ENCODE measurements at regions not wholly inside any gene's neighbourhood (a gene's known extent, or its start where the extent isn't known, plus 50 kb on each side); places are given as distances from the start of the nearest gene placed in this dataset.

DNA sequence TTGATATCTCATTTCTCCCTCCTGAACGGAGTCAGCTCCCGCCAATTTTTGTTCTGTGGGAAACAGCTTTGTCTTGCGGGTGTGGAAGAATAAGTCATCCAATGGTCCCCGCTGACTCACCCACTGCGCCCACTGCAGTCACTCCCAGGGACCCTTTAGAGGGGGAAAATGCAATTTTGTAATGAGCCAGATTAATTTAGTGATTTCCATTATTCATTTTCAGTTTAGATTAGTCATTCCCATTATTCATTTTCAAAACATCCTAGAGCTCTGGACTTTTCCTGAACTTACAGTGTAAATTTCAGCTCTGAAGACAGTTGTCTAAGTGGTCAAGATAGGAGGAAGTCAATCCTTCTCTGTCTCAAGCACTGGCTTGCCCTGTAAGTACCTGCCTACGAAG lies 154.9 kb upstream of the TMEM72 start:
- Histone ChIP-seq H3K4me3 (no peak overlapping the region), H3K36me3 (no peaks in the 10 kb centered on the region), H3K27me3 (no peaks in the 10 kb centered on the region), H3K9me3 (no peaks in the 10 kb centered on the region)
- peak; percentile 81 for DNase-seq

DNA sequence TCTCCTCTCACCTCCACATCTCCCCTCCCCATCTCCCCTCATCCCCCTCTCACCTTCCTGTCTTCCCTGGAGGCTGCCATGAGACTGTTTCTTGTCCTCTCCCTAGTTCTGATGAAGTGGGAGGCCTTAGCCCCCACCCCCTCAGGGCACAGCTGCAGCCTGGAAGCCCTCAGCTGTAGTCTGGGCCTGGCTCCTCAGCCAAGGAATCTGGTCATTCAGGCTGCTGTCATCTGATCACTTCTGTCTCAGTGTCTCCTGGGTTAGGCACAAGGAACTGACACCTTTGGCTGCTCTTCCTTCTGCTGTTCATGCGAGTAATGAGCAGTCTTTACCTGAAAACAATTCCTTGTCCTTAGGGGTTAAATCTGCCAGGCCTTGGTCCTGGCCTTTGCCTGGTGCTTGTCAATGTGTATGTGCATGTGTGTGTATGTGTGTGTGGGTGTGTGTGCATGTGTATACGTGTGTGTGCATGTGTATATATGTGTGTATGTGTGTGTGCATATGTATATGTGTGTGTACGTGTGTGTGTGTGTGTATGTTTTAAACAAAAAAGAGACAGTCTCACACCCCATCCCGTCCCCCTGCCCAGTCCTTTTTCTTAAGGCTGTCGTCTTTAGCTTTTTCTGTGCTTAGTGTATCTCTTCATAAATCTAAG lies 153.5 kb upstream of the TMEM72 start:
- Histone ChIP-seq H3K4me3 (no peak overlapping the region), H3K36me3 (no peaks in the 10 kb centered on the region), H3K27me3 (no peaks in the 10 kb centered on the region), H3K9me3 (no peaks in the 10 kb centered on the region)
- no peak for DNase-seq

GRCh38 chr10:44759122-44759521 lies 152.0 kb upstream of the TMEM72 start:
- no peak overlapping the region for H3K4me3 ChIP-seq
- no peaks in the 10 kb centered on the region for H3K9me3 ChIP-seq
- H3K36me3 ChIP-seq = no peaks in the 10 kb centered on the region
- no peak for DNase-seq
- H3K27me3 ChIP-seq = no peaks in the 10 kb centered on the region

GRCh38 chr10:44760513-44760912 lies 150.6 kb upstream of the TMEM72 start:
- no peak for DNase-seq

GRCh38 chr10:44761076-44761475 lies 150.1 kb upstream of the TMEM72 start:
- Histone ChIP-seq H3K36me3 (no peaks in the 10 kb centered on the region), H3K9me3 (no peaks in the 10 kb centered on the region), H3K4me3 (no peak overlapping the region), H3K27me3 (no peaks in the 10 kb centered on the region)
- no peak for DNase-seq

More at GRCh38 chr10:44760513-44760912, 150.6 kb upstream of the TMEM72 start:
- Histone ChIP-seq H3K27me3 (no peaks in the 10 kb centered on the region), H3K36me3 (no peaks in the 10 kb centered on the region), H3K9me3 (no peaks in the 10 kb centered on the region), H3K4me3 (no peak overlapping the region)

DNA sequence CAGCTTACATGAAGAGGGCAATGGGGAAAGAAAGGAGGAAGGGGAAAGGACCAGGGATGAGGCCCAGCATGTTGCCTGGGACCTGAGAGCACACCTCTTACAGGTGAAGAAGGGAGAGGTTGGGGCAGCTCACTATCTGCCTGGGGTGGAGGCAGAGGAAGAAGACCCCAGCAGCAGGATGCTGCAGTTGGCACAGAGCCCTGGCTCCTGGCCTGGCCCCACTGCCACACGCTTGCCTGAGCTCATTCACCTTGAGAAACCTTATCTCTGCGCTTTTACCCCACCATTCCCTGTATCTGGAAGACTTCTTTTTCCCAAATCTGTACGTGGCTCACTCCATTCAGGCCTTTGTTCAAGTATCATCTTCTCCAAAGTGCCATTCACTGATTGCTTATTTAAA lies 147.8 kb upstream of the TMEM72 start:
- no peaks in the 10 kb centered on the region for H3K27me3 ChIP-seq
- no peaks in the 10 kb centered on the region for H3K9me3 ChIP-seq
- H3K4me3 ChIP-seq = no peak overlapping the region
- H3K36me3 ChIP-seq = no peaks in the 10 kb centered on the region
- DNase-seq = no peak

DNA sequence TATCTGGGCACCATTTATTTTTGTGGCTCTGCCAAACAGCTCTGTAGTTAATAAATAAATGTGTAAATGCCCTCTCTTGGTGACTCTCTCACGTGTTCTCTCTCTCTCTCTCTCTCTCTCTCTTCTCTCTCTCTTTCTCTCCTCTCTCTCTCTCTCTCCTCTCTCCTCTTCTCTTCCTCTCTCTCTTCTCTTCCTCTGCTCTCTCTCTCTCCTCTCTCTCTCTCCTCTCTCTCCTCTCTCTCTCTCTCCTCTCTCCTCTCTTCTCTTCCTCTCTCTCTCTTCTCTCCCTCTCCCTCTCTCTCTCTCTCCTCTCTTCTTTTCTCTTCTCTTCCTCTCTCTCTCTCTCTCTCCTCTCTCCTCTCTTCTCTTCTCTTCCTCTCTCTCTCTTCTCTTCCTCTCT lies 145.8 kb upstream of the TMEM72 start:
- H3K27me3 ChIP-seq = no peaks in the 10 kb centered on the region
- no peaks in the 10 kb centered on the region for H3K36me3 ChIP-seq
- DNase-seq = no peak
- H3K4me3 ChIP-seq = no peak overlapping the region
- no peaks in the 10 kb centered on the region for H3K9me3 ChIP-seq

DNA sequence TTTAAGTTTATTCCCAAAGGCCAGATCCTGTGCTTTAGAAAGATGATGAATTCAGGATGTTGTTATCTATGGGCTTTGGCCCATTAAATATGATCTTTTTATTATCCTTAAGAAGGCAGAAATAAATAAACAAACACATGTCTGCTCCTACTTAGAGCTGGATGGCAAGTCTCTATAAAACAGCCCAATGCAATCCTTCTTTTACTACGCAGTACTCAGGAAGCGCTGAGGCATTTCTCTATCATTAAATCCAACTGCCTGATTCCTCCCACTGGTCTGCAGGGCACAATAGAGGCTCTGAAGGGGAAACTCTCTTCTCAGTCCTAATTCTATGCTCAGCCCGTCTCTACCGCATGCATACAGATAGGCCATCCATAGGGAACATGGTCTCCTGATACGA lies 144.5 kb upstream of the TMEM72 start:
- no peak overlapping the region for H3K4me3 ChIP-seq
- no peak for DNase-seq
- H3K9me3 ChIP-seq = no peaks in the 10 kb centered on the region
- H3K36me3 ChIP-seq = no peaks in the 10 kb centered on the region
- H3K27me3 ChIP-seq = no peaks in the 10 kb centered on the region

- no peak overlapping the region for H3K4me3 ChIP-seq
- DNase-seq = no peak
- H3K9me3 ChIP-seq = no peaks in the 10 kb centered on the region
- no peaks in the 10 kb centered on the region for H3K27me3 ChIP-seq
- H3K36me3 ChIP-seq = no peaks in the 10 kb centered on the region
Measured at GRCh38 chr10:44769450-44769849, 141.7 kb upstream of the TMEM72 start.

- no peak for DNase-seq
- no peak overlapping the region for H3K4me3 ChIP-seq
- H3K27me3 ChIP-seq = no peaks in the 10 kb centered on the region
- H3K36me3 ChIP-seq = no peaks in the 10 kb centered on the region
- no peaks in the 10 kb centered on the region for H3K9me3 ChIP-seq
Measured at GRCh38 chr10:44771233-44771995, 139.7 kb upstream of the TMEM72 start.

GRCh38 chr10:44773565-44773964 lies 137.6 kb upstream of the TMEM72 start:
- no peaks in the 10 kb centered on the region for H3K27me3 ChIP-seq
- no peaks in the 10 kb centered on the region for H3K9me3 ChIP-seq
- H3K36me3 ChIP-seq = no peaks in the 10 kb centered on the region
- H3K4me3 ChIP-seq = no peak overlapping the region
- DNase-seq = no peak

GRCh38 chr10:44774676-44775401 lies 136.3 kb upstream of the TMEM72 start:
- peak; percentile 82 for DNase-seq

DNA sequence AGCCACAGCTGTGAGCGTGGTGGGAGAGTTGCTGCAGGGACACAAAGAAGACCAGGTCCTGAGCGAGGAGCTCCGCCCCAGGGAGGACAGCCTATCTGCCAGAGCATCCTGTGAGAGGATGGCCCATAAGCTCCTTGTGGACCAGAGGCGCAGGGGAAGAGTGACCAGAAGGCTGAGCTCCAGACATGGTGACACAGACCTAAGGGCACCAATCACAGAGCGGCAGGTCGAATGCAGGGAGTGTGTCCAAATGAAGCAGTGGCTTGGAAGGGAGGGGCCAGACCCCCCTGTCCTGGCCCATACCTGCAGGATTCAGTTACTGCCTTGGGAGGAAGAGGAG lies 135.8 kb upstream of the TMEM72 start:
- Histone ChIP-seq H3K9me3 (no peaks in the 10 kb centered on the region), H3K36me3 (no peaks in the 10 kb centered on the region), H3K4me3 (no peak overlapping the region), H3K27me3 (no peaks in the 10 kb centered on the region)
- no peak for DNase-seq

More at GRCh38 chr10:44774676-44775401, 136.3 kb upstream of the TMEM72 start:
- Histone ChIP-seq H3K27me3 (no peaks in the 10 kb centered on the region), H3K36me3 (no peaks in the 10 kb centered on the region), H3K9me3 (no peaks in the 10 kb centered on the region), H3K4me3 (no peak overlapping the region)

GRCh38 chr10:44776181-44776580 lies 135.0 kb upstream of the TMEM72 start:
- DNase-seq = no peak

GRCh38 chr10:44779511-44779910 lies 131.6 kb upstream of the TMEM72 start:
- DNase-seq = no peak
- Histone ChIP-seq H3K4me3 (no peak overlapping the region), H3K9me3 (no peaks in the 10 kb centered on the region; the same call in 1 of the 2 replicates), H3K36me3 (no peaks in the 10 kb centered on the region), H3K27me3 (no peaks in the 10 kb centered on the region)

More at GRCh38 chr10:44776181-44776580, 135.0 kb upstream of the TMEM72 start:
- H3K9me3 ChIP-seq = no peaks in the 10 kb centered on the region; the same call in 1 of the 2 replicates
- no peaks in the 10 kb centered on the region for H3K27me3 ChIP-seq
- no peaks in the 10 kb centered on the region for H3K36me3 ChIP-seq
- no peak overlapping the region for H3K4me3 ChIP-seq

DNA sequence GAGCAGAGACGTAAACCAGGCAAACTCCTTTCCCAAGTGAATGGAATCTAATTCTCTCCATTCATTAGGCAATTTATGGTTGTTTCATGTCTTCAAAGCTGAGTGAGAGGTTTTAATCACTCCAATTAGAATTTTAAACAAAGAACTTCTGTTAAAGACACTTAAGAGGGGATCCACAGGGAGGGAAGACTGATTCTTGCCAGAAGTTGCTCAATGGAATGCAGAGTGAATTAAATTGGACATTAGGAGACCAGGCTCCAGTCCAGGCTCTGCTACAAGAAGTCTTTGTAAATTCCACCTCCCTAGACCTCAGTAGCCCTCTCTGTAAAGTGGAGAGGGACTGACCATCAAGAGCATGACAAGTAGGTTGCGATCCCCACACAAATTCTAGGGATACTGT lies 130.7 kb upstream of the TMEM72 start:
- Histone ChIP-seq H3K4me3 (no peak overlapping the region), H3K9me3 (no peaks in the 10 kb centered on the region; the same call in 1 of the 2 replicates), H3K27me3 (no peaks in the 10 kb centered on the region), H3K36me3 (no peaks in the 10 kb centered on the region)
- no peak for DNase-seq

DNA sequence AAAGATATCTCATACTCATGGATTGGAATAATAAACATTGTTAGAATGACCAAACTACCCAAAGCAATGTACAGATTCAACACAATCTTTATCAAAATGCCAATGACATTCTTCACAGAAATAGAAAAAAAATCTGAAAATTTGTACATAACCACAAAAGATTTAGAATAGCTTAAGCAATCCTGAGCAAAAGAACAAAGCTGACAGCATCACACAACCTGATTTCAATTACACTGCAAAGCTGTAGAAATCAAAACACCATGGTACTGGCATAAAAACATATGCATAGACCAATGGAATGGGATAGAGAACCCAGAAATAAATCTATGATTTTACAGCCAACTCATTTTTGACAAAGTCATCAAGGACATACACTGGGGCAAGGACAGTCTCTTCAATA lies 130.0 kb upstream of the TMEM72 start:
- Histone ChIP-seq H3K36me3 (no peaks in the 10 kb centered on the region), H3K9me3 (no peaks in the 10 kb centered on the region; the same call in 1 of the 2 replicates)
- DNase-seq = no peak

More for the DNA sequence above, 130.0 kb upstream of the TMEM72 start:
- H3K27me3 ChIP-seq = no peaks in the 10 kb centered on the region
- no peak overlapping the region for H3K4me3 ChIP-seq

Data from MG63 (cell line).